SIG-M5 (cell line): ENCODE measurements at regions not wholly inside any gene's neighbourhood (a gene's known extent, or its start where the extent isn't known, plus 50 kb on each side); places are given as distances from the start of the nearest gene placed in this dataset.
"Not testable (repeated sequence)": the region's sequence is repeated elsewhere in the genome, so short reads cannot be mapped to it uniquely, and the experiment has no call there.

Source experiments
- DNase-seq: peaks from one replicate; lab custom pipeline; 2025; lab: John Stamatoyannopoulos, UW

DNA sequence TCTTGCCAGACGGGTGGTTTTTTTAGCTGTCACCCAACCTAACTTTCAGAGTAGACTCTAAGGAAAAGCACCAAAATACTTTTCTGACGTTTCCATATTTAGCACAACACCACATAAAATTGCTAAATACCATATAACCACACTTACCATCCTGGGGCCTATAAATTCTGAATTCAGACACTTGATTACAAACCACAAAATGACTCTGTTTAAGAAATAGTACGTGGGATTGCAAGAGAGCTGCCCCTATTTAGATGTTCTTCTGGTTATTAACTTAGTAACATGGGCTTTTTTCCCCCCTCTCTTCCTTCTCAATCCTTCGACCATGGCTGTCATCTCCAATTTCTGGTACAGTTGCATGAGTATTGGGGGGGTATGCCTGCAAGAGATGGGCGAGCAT, 287.7 kb downstream of the BMP4 start:
- no peak for DNase-seq

DNA sequence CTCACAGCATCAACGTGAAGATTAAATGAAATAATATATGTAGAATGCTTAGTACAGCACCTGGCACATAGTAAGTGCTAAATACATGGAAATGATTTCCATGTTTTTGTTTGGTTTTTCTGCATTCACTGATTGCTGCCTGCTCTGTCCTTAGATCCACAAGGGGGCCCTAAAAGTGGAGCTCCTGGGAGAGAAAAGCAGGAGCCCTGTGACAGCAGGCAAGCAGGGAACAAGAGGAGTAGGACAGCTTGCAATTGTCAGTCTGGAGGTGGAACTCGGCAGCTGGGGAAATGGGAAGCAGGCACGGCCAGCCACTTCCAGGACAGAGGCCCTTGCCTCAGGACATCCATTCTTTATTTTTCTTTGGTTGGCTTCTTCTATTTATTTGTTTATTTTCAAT, 292.9 kb downstream of the BMP4 start:
- no peak for DNase-seq

DNA sequence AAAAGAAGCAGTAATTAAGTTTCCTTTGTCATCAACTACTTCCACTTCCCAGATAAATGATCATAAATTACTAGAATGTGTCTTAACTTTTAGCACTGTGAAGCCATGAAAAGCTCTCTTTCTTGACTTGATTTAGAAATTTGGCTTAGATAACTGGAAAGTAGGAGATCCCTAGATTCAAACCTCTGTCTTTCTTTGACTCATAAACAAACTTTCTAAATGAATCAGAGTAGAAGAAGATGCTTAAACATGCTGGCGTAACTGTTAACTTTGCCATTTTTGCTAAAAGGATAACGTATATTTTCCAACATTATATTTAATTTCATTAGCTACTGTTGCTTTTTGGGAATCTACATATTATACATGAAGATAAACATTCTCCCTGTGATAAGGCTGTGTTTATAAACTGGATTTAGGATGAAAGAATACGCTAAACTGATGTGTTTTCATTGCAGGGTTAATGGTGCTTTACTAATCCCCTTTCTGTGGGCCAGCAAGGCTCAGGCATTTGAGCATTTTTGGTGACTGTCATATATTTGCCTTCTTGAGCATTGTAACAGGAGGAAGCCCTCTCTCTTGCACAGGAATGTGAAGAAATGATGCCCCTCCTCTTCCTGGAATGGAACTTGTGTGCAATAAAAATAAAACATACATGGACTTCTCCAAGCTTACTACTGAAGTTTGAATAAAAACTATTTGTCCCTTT, 301.4 kb downstream of the BMP4 start:
- no peak for DNase-seq

DNA sequence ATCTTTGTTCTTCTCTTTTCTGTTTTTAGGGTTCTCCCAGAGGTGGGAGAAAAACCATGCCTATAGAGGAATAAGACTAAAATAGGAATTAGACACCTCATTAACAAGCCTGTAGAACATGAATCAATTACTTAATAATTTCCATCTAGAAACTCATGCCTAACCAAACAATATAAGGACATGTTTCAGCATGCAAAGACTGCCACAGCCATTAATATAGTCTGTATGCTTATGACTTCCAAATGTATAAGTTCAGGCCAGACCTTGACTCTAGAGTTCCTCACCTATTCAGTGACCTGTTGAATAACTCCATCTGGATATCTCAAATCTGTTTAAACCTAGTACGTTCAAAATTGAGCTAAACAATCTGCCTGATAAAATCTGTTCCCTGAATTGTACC, 304.6 kb downstream of the BMP4 start:
- DNase-seq = no peak

DNA sequence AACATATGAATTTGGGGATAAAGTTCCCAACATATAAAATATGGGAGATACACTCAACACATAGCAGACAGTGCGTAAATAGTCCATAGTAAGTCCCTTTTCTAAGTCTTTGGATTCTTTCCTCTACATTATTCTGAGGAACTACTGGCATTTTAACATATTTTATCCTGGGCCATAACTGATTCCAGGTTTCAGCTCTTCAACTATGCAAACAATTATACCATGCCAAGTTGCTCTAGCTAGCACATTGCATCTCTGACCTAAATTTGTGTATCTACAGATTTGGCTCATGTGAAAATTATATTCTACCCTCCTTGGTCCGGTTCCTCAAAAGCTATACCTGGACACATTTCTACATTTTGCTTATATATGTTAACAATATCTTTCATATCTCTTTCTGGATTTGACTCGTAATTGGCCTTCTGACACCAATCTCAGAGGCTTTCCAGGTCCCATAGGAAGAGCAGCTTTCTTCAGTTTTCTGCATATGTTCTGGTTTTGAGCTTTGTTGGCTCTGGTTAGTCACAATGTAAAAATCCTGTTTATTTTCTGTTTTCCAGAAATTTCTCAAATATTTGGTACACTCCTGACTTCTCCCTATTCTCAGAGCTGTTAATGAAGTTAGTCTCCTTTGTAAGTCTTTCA, 305.4 kb downstream of the BMP4 start:
- DNase-seq = no peak

DNA sequence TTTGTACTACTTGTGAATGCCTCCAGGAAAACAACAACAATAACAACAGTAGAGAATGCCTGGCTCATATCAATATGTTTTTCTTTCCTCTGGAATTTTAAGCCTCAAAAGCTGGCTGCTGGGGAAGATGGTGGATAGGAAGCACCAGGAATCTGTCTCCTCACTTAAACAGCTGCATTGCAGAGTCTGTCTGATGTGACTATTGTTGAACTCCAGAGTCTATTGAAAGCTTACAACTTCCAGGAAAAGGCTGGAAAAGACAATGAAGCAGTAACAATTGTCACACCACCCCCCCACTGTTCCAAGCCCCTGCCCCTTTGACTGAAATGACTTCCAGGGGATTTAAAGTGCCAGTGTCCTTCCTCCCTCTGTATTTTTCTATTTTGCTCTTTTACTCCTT, 309.7 kb downstream of the BMP4 start:
- DNase-seq = no peak

DNA sequence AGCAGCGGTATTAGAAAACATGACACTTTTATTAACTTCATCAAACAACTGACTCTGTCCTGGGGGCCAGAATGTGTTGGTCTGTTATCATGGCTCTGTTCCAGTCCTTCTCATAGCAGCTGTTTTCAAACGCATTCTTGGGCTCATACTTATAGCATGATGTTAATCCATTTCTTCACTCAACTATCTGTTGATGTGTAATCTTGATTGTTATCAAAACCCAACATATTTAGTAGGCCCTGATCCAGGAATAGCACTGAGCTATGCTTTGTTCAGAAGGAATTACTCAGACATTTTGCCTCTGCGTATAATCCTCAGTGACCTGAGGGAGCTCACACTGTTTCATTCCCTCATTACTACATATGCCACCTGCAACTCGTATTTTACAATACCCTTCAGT, 315.9 kb downstream of the BMP4 start:
- DNase-seq = no peak

DNA sequence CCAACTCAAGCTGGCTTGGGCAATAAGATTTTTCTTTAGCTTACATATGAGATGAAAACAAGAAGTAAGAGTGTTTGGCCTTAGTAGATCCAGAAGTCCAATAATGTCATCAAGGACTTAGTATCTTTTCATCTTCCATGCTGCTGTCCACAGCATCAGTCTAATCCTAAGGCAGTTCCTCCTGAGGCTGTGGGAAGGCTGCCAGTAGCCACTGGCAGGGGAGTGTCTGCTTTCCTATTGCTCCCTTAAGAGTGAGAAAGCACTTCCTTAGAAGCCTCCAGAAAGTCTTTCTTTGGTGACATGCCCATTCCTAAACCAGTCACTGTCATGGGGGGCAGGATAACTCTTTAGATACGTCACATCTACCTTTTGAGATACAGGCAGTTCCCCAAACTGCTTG, 317.7 kb downstream of the BMP4 start:
- DNase-seq = no peak

DNA sequence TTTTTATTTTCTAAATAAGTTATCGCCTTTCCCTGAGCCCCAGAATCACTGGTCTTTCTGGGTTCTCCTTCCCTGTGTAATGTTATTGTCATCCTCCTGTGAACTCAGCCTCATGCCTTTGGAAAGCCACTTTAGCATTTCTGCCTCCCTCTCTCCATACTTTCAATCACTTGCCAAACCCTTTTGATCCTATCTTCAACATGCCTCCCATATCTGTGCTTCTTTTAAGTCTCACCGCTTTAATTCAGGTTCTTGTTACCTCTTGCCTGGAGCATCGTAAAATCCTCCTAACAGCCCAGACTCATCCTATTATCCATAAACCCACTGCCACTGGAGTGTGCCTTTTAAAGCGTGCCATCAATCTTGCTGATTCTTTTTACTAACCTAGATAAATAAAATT, 321.8 kb downstream of the BMP4 start:
- no peak for DNase-seq

DNA sequence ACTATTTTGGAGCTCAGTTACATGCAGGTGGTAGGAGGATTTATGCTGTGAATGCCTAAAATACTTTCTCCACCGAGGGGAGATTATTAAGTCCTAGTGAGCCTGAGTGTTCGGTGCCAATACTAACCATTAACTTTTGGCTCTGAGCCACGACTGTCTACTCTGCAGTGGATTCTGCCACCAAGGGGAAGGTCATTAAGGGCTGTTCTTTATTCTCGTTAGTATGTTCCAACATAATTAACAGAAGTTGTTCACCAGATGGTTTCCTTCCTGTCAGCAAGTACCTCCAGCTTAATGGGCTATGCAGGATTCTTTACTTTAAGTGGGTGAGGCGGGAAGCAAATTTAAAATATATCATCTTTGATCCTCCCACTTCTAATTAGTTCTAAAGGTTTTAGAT, 326.3 kb downstream of the BMP4 start:
- no peak for DNase-seq

DNA sequence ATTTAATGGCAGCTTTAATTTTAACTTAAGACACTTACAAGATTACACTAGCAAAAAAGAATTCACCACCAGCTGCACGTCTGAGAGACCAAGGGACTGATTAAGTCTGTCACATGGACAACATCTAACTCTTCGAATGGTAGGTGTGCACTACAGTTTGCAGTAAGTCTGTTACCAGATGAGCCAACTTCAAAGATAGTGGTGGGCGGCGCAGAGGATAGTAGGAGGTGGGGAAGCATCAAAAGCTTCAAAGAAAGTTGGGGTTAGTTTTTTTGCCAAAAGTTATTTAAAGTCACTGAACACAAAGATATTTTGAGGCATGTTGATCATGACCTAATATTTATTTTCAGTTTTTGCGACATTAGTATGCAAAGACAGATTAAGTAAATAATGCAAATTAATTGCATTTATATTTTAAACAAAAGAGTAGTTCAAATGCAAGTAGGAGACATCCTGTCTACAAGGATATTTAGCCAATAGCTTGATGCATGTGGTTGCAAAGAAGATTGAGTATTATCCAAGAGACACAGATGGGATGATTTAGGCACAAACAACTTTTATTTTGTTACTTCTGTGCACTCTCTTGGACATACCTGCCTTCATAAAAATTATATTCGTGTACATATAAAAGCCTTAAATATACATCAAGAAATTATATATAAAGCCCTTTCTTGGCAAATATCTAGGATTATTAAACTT, 327.7 kb downstream of the BMP4 start:
- no peak for DNase-seq

DNA sequence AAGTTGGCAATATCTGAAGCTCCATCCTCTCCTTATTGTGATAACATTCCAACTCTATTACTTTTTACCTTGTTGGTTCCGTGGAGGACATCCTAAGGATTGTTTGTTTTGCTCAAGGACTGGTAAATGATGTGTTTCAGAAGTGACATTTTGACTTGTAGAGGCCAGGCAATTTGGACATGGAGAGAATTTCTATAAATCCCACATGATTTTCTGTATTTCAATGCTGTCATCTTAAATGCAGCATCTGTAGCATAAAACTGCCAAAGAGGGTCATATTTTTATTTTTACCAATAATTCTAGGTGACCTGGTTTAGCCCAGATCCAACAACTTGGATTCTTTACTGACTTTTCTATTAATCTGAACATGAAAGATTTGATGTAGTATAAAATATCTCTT, 328.4 kb downstream of the BMP4 start:
- DNase-seq = no peak

DNA sequence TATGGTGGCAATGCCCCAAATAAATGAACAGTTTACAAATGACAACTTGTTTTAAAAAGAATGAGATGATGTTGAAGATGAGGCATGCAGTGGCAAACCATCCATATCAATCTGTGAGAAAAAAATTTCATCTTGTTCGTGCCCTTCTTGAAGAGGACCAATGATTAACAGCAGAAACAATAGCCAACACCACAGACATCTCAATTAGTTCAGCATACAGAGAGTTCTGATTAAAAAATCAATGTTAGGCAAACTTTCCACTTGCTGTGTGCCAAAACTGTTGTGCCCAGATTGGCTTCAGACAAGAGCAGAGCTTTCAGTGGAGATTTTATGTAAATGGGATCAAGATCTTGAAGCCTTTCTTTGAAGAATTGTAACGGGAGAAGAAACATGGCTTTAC, 329.9 kb downstream of the BMP4 start:
- no peak for DNase-seq

DNA sequence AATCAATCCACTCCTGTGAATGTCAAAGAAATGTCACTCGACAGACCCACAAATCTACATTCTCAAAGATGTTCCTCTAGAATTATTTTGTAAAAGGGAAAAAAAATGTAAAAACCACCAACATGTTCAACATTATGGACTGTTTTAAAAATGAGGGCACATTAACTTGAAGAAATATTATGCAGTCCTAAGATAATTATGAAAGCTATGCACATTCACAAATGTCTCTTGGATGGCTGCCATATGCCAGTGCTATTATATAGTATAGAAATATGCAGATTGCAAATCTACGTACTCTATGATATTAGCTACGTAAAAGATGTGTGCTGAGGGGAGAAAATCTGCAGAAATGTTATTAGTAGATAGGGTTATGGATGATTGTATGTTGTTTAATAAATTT, 334.2 kb downstream of the BMP4 start:
- no peak for DNase-seq

DNA sequence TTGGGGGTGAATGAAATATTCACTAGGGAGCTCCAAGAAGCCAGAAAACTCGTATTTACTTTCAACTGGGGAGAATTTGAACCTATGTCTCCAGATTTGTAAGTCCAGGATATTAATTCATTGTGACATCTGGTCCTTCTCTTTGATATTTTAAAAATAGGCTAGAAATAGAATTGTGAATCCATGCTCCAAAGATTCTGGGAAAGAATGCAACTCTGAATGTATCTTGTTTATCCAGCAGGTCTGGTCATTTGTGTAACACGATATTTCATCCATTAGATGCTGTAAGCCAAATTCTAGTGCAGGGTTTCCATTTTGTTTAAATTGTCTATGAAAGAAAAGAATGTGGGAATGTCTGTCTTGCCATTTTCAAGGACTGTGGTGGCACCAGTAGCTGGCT, 334.7 kb downstream of the BMP4 start:
- DNase-seq = no peak

DNA sequence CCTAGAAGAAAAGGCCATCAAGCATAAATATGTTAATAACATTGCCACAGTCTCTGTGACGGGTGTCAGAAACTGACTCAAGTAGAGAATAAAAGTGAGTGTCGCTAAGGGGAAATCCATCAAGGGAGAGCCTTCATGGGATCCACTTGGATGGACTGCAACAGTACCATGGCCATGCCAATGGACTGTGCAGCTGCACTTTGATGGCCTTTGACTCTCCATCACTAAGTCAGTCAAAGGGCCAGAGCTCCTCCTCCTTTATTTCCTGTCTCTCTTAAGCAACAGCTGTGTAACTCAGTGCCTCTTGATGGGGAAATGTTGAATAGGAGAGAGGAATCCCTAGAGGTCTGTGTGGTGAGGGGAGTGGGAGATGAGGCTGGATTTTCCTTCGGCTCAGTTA, 335.2 kb downstream of the BMP4 start:
- no peak for DNase-seq

DNA sequence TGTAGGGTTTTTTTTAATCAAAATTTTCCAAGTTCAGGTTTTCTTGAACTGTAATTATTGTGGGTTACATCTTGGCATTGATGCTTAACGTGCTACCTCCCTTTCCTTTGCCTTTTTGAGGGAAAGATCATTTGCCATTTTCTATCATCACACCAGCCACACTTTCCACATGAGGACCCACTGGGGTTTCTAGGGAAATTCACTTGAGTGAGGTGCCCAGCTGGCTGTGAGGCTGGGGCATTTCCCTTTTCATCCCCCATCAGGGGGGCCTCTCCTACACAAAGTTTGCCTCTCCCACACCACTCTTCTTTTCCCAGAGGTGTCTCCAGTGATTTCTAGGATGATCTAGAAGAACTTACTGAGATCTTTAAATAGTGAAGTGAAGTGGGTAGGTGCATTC, 335.7 kb downstream of the BMP4 start:
- no peak for DNase-seq

DNA sequence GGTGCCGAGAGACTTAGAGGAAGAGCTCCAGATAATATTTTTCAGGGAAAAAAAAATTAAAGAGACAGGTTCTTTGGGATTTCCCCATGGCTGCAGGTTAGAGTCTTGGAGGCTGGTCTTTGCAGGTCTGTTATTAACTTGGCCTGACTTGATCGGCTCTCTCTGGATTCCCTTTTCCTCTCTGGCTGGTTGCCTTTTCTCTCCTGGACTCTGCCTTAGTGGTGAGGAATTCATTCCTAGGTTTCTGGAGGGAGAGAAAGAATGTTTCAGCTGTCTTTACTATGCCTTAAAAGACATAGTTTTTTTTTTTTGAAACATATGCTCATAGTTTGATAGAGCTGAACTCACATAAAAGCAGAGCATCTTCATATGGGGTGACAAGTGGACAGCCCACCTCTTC, 336.3 kb downstream of the BMP4 start:
- no peak for DNase-seq

DNA sequence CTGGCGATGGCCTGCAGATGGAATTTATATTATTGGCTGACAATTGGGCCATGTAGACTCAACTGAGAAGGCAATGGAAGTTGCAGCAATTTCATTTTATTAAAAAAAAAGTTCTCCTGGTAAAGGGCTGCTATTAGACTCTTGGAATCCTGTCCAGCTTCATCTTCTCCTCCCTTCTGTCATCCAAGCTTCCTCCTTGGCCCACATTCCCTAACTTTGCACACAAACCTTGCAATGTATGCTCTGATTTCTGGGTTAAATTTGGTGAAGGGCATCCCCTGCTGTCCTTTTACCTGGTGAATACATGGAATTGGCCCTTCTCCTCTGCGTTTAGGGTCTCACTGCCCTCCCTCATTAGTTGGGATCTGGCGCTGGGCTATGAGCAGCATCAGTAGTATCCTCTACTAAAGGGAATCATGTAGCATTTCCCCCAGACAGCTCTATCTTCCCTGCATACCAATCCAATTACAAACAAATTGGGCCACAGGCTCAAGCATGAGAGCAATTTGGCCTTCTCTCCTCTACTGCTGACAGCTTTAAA, 336.9 kb downstream of the BMP4 start:
- no peak for DNase-seq

DNA sequence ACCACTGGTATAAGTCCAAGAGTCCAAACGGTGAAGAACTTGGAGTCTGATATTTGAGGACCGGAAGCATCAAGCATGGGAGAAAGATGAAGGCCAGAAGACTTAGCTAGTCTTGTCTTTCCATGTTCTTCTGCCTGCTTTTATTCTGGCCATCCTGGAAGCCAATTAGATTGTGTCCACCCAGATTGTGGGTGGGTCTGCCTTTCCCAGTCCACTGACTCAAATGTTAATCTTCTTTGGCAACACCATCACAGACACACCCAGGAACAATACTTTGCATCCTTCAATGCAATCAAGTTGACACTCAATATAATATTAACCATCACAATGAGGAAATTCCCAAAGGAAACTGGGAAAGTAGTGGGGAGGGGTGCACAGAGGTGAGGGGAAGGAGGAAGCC, 340.1 kb downstream of the BMP4 start:
- not testable (repeated sequence) for DNase-seq

DNA sequence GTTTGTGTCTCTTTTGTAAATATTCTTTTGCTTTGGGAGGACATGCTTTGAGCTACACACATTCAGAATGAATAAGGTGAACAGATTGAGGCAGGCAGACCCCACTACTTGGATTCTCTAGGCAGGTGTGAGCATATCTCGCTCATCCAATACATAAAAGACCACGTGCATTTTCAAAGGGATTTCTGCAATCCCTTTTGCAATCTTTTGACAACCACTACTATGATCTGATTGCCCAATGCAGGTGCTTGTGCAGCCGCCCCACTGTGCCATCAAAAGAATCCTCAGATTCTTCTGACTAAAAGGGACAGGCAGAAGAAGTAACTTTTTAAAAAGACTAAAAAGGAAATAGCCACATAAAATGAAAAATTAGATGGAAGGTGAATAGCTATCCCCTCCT, 341.4 kb downstream of the BMP4 start:
- no peak for DNase-seq

DNA sequence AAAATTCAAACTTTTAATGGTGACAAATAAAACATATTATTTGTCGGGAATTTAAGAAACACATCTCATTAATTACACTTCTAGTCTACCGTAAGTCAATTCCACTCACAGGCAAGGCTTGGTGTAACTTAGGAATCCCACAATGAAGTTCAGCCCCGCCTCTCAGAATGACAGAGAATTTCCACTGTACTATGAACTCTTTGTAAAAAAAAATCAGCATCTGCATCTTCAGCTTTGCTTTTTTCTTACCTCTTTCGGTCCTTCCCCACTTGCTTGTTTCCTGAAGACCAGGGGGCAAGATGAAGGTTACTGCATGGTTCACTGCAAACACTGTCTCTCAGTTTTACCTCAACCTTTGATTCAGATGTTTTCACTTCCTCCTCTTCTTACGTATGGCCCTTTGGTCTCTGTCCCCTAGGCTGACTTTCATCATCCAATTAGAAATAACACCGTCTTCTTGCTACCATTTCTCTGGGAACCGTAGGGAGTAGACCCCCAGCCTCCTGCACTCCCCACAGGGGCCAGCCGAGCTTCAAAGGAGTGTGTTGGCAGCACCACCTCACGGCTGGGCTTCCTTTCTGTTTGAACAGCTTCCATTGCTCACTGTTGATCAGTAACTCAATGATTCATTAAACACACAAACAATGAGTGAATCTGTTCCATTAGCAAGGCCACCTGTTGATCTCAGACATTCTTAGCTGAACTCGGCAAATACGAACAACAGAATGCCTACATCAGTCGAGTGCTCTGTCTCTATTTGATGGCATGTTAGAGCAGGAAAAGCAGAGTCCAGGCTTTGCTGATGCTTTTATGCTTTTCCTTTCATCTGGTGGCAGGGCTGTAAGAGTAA, 343.0 kb downstream of the BMP4 start:
- DNase-seq = no peak
